Ovary (tissue), 7 donors: ENCODE measurements at regions not wholly inside any gene's neighbourhood (a gene's known extent, or its start where the extent isn't known, plus 50 kb on each side); places are given as distances from the start of the nearest gene placed in this dataset.

Experiments
- DNase-seq, 5 donors: peaks; one replicate each; pipeline ENCODE4 v3.0.0-alpha.2; 2019 to 2020
- H3K27ac ChIP-seq, 2 donors: fragments of 200-600 bp; one replicate each; pipeline versions ENCODE4 v1.5.1 to v1.8.0; 2019 to 2022
- H3K27me3 ChIP-seq: fragments of 200-600 bp; one replicate; pipeline ENCODE4 v1.8.0; 2022
- H3K36me3 ChIP-seq: fragments of 200-600 bp; sonication (generic); one replicate; pipeline ENCODE4 v1.5.1; 2019
- H3K4me1 ChIP-seq: one replicate; pipeline ENCODE4 v1.8.1; 2013; ENCODE audit warnings: mild to moderate bottlenecking, moderate library complexity; ENCODE audit not compliant: insufficient read depth
- H3K4me3 ChIP-seq: fragments of 200-600 bp; sonication (generic); one replicate; pipeline ENCODE4 v1.5.1; 2017
- H3K9me3 ChIP-seq, 2 donors: fragments of 200-600 bp in 1 of 2; sonication (generic) in 1 of 2; one replicate each; pipeline versions ENCODE4 v1.5.1 to v1.8.1; 2013 to 2019; ENCODE audit warnings: mild to moderate bottlenecking in 1 of 2, moderate library complexity in 1 of 2
- EP300 ChIP-seq: sonication (generic); formaldehyde crosslinking; IDR thresholded peaks from one replicate; pipeline ENCODE4 v1.6.1; 2017; ENCODE audit warnings: antibody characterized with exemption
- POLR2A ChIP-seq: fragments of 450-650 bp; IDR thresholded peaks from one replicate; pipeline ENCODE4 v1.6.1; 2017; ENCODE audit warnings: antibody characterized with exemption, mild to moderate bottlenecking, moderate library complexity
- WGBS, 3 donors: extraction: QIAGEN DNeasy Blood & Tissue Kit in 1 of 3; methylation state at CpG; one replicate each; pipeline versions ENCODE4 v1.1.5 to v1.1.7; 2013 to 2017; 5-methylcytosine and 5-hydroxymethylcytosine counted together
- intact Hi-C, 4 donors: fragments of 100-400 bp; cut with DNase I; formaldehyde crosslinking; loops; one replicate each; pipeline versions ENCODE4 v1.11.0 to v1.15.1; 2022 to 2023
- TF ChIP-seq, protein P1 (sequence below), 3 donors: fragments of 450-650 bp in 2 of 3; fragments of 200-600 bp in 1 of 3; IDR thresholded peaks; one replicate each; pipeline versions ENCODE4 v1.5.1 to v1.8.0; 2016 to 2022; ENCODE audit warnings: antibody characterized with exemption in 3 of 3, mild to moderate bottlenecking in 1 of 3
- donor health status: DM: no; HTN: no; CAD: no; lungs with moderate emphysema.
- donor health status: DM: no; HTN: no; CAD: no.
- donor health status: Bipolar disorder and iron deficiency.
- donor health status: DM: no; HTN: no; CAD: no.
- donor health status: DM: yes; HTN: yes; CAD: no.

DNA sequence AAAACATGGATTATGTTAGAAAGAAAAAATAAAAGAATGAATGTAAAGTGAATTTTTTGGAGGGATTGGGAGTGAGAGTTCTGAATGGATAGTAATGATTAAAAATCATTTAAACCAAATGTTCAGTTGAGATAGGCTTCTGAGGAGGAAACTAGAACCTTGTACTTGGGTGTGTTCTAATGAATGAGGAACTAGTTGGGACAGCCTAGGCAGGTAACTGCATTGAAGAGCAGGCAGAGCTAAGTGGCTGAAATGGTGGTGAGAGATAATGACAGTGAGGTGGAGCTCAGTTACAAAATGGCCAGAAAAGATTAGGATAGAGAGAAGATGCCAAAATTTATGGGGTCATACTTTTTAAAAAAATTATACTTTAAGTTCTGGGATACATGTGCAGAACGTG is 132.9 kb downstream of the ATP23 start:
- no peak for TF ChIP-seq POLR2A
- no peak for TF ChIP-seq EP300
- TF ChIP-seq, protein P1, sequence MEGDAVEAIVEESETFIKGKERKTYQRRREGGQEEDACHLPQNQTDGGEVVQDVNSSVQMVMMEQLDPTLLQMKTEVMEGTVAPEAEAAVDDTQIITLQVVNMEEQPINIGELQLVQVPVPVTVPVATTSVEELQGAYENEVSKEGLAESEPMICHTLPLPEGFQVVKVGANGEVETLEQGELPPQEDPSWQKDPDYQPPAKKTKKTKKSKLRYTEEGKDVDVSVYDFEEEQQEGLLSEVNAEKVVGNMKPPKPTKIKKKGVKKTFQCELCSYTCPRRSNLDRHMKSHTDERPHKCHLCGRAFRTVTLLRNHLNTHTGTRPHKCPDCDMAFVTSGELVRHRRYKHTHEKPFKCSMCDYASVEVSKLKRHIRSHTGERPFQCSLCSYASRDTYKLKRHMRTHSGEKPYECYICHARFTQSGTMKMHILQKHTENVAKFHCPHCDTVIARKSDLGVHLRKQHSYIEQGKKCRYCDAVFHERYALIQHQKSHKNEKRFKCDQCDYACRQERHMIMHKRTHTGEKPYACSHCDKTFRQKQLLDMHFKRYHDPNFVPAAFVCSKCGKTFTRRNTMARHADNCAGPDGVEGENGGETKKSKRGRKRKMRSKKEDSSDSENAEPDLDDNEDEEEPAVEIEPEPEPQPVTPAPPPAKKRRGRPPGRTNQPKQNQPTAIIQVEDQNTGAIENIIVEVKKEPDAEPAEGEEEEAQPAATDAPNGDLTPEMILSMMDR (IDR thresholded peaks at IDR 0.05) = no peak
- 91 to 94% (median 93%) methylated on average over 1 of the region's 1 CpG for WGBS, 3 donors
- no peaks in the 10 kb centered on the region for H3K4me1 ChIP-seq
- intact Hi-C loops = no loop called here
- no peaks in the 10 kb centered on the region for H3K36me3 ChIP-seq
- no peaks in the 10 kb centered on the region for H3K27me3 ChIP-seq
- no peak overlapping the region for H3K27ac ChIP-seq
- H3K4me3 ChIP-seq = no peak overlapping the region
- no peak for DNase-seq
- no peaks in the 10 kb centered on the region for H3K9me3 ChIP-seq

DNA sequence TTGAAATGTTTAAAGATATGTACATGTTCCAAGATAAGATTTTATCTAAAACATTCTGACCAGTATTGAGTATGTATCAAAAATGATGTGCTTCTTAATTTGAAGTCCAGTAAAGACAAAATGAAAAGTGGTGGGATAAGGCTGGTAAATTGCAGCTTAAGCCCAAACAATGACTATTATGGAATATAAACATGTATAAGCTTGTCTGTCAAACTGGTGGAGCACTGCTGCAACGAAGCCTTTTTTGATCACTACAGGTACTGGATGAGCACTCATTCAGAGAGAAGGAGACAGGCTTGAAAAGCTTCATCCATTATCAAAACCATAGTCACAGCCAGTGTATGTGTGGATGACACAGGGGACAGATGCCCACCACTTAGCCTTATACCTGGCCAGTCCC is 138.4 kb downstream of the ATP23 start:
- Histone ChIP-seq H3K27ac (no peak overlapping the region), H3K36me3 (no peaks in the 10 kb centered on the region), H3K27me3 (no peaks in the 10 kb centered on the region), H3K4me1 (no peaks in the 10 kb centered on the region), H3K4me3 (no peak overlapping the region), H3K9me3 (no peaks in the 10 kb centered on the region)
- WGBS, 3 donors = 78 to 89% (median 79%) methylated on average over 1 of the region's 1 CpG
- DNase-seq = no peak
- TF ChIP-seq, protein P1 (IDR thresholded peaks at IDR 0.05) = no peak
- no peak for TF ChIP-seq POLR2A
- TF ChIP-seq EP300 = no peak
- intact Hi-C loops = no loop called here

DNA sequence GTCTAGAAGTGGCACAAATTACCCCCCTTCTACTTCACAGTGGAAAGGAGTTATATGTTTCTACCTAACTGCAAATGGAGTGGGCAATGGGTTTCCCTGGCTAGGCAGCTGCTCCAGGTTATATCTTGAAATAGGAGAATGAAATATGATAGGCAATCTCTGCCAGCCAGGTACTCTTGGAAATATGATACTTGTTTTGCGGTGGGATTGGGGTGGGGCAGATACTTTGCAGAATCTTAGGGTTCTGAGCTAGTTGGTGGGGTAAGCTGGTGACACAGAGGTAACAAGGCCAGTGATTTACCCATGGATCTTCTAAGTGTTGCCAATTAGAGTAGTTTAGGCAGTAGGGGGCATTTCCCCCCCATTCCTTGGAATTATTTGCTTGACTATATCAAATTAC is 140.1 kb downstream of the ATP23 start:
- Histone ChIP-seq H3K27me3 (no peaks in the 10 kb centered on the region), H3K36me3 (no peaks in the 10 kb centered on the region), H3K27ac (no peak overlapping the region), H3K9me3 (no peaks in the 10 kb centered on the region), H3K4me1 (no peaks in the 10 kb centered on the region), H3K4me3 (no peak overlapping the region)
- intact Hi-C loops = no loop called here
- 0% methylated on average over 1 of the region's 1 CpG for WGBS, 3 donors
- DNase-seq = no peak
- no peak for TF ChIP-seq EP300
- TF ChIP-seq, protein P1 (IDR thresholded peaks at IDR 0.05) = no peak
- TF ChIP-seq POLR2A = no peak

DNA sequence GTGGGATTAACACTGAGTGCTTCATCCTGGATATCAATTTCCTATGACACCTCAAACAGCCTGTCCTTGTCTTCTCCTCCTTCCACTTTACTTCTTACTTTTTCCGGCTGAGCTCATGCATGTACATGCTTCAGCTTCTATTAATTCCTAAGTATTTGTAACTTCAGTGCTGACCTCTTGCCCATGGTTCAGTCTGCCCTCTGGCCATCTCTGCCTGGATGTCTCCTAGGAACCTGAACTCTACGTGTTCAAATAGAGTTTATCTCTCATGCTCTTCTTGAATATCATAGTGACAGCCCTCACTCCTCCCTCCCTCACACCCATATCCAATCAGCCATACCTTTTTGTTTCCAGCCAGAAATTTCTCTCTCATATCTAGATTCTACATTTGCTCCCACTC is 141.6 kb downstream of the ATP23 start:
- Histone ChIP-seq H3K36me3 (no peaks in the 10 kb centered on the region), H3K4me3 (no peak overlapping the region), H3K27me3 (no peaks in the 10 kb centered on the region), H3K9me3 (no peaks in the 10 kb centered on the region), H3K27ac (no peak overlapping the region), H3K4me1 (no peaks in the 10 kb centered on the region)
- TF ChIP-seq EP300 (no peak), POLR2A (no peak)
- TF ChIP-seq, protein P1 (IDR thresholded peaks at IDR 0.05) = no peak
- intact Hi-C loops = no loop called here
- 66 to 76% (median 75%) methylated on average over 2 of the region's 2 CpGs for WGBS, 3 donors
- no peak for DNase-seq

DNA sequence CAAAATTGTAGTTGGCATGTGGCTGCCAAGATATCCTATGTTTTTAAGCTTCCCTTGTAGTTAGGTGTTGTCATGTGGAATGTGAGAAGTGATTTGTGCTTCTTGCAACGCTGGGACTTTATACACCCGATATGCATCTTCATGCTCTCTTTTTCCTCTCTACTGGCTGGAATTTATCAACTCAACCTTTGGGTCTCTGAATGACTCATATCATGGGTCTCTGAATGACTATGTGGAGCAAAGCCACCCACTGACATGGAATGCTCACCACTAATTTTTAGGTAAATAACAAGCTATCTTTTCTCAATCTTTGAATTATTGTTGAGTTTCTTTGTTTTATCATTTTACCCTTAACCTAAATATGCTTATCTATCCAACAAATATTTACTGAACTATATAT is 144.6 kb downstream of the ATP23 start:
- TF ChIP-seq, protein P1 (IDR thresholded peaks at IDR 0.05) = no peak
- no peak for TF ChIP-seq POLR2A
- no peak for TF ChIP-seq EP300
- Histone ChIP-seq H3K36me3 (no peaks in the 10 kb centered on the region), H3K4me3 (no peak overlapping the region), H3K27me3 (no peaks in the 10 kb centered on the region), H3K4me1 (no peaks in the 10 kb centered on the region), H3K27ac (no peak overlapping the region), H3K9me3 (no peaks in the 10 kb centered on the region)
- WGBS, 3 donors = 46 to 73% (median 58%) methylated on average over 2 of the region's 2 CpGs
- intact Hi-C loops = no loop called here
- no peak for DNase-seq
